AG08396 (cell line): ENCODE measurements at regions not wholly inside any gene's neighbourhood (a gene's known extent, or its start where the extent isn't known, plus 50 kb on each side); places are given as distances from the start of the nearest gene placed in this dataset.

Experiments used
- DNase-seq: peaks from one replicate; pipeline ENCODE4 v3.0.0; 2012; ENCODE audit warnings: low spot score, mixed read lengths

GRCh38 chr1:194333240-194333639, 1146.8 kb upstream of the B3GALT2 start:
- no peak for DNase-seq

DNA sequence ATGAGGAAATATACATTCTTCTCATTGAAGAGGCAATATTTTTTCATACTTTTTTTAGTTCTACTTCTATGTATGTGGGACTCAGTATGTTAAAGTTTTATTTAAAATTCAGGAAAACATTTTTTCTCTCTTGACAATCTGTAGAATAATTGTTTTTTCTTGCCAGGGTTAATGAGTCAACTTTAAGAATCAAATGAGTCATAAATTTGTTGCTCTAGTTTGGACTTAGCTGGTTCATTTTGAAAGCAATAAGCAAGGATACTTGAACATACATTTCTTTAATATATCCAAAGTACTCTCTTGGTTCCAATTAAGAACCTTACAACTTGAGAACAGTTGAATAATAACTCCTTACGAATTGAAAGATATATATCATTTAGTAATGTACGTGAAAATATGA, 1145.3 kb upstream of the B3GALT2 start:
- DNase-seq = no peak

DNA sequence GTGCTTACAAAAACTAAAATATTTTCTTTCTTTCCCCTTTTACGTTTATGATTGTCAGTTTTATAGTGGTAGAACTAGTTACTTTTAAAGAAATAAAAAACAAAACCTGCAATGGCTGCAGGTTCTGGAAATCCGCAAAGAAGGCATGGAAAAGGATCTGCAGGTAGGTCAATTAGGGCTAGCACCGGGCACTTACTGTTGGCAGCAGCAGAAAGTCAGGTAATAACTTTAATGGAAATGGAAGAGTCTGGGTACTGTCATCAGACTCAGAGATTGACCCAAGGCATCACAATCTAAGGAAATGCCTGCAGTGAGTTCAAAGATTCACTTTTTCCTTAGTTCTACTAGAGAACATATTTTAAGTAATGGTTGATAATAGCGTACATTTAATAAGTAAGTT, 1136.3 kb upstream of the B3GALT2 start:
- no peak for DNase-seq

DNA sequence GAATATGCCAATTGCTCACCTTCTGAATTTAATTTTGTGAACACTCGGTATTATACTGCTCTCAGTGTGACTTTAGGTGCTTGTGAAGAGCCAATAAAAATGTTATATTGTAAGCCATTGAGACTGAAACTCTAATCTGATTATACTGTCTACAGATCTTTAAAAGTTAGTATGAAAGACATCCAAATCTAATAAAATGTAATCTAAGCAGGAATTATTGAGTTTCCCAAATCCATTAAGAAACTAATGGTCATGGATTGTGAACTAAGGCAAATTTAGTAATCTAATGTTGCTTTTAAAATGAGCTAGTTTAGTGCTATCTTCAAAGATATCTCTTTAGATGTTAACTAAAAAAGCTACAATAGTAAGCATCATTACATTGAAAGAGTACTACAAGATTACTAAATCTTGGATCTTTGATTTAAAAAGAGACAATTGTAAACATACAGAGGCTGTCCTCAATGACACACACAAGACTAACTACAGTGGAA, 1132.4 kb upstream of the B3GALT2 start:
- DNase-seq = no peak

GRCh38 chr1:194309697-194310096, 1123.3 kb upstream of the B3GALT2 start:
- DNase-seq = no peak

GRCh38 chr1:194309269-194309668, 1122.9 kb upstream of the B3GALT2 start:
- DNase-seq = no peak

DNA sequence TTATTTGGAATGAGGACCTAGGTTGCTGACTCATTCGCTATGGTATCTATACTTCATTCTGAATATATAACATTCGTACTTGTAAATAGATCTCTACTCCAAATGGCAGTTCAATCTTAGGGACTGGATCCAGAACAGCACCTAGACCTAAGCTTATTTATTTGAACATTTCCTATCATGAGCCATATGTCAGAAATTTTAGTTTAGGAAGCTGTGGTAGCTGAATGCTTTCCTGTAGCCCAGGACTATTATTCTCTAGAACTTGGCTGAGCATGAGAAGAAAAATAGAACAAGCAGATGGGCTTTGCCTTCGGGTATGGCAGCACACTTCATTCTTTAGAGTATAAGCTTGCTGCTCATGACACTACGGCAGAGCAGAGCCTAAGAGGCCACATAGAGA, 1114.4 kb upstream of the B3GALT2 start:
- DNase-seq = no peak

DNA sequence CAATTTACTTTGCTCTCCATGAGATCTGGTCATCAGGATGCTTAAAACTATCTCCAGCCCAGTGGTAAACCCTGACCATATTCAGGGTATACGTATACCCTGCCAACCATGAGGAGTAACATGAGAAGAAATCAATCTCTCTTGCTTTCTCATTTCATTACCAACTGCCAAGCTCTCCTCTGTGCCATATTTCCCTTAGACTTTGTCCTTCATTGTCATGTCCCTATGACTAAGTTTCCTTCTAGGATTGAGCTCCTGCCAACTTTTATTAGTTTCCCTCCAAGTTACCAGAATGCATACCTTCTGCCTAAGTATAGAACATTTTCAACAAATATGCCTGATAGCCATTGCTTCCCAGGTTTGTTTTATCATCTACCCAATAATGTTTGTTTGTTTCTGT, 1113.9 kb upstream of the B3GALT2 start:
- no peak for DNase-seq

DNA sequence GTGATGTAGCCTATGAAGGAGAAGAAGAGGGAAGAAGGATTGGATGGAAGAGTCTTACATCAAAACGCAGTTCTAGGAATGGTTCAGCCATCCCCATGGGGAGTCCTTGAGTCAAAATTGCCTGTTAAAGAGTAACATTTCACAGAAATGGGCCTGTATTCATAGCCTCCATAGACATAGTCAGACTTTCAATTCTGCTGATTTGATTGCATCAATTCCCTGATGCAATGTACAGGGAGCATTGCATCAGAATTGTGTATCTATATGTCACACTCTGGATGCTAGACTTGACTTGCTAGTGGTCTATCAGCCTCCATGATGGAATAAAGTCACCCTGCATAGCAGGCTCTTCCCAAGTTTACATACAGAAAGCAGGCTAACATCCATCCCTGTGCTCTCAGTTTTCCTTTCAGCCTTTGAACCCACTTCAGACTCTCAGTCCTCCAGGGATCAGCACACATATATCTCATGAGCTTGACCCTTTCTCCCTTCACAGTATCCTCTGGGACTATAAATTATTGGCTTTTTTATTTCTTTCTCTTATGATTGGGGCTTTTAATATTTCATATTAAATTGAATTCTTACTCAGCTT, 1111.7 kb upstream of the B3GALT2 start:
- no peak for DNase-seq

GRCh38 chr1:194297094-194297493, 1110.7 kb upstream of the B3GALT2 start:
- DNase-seq = no peak

DNA sequence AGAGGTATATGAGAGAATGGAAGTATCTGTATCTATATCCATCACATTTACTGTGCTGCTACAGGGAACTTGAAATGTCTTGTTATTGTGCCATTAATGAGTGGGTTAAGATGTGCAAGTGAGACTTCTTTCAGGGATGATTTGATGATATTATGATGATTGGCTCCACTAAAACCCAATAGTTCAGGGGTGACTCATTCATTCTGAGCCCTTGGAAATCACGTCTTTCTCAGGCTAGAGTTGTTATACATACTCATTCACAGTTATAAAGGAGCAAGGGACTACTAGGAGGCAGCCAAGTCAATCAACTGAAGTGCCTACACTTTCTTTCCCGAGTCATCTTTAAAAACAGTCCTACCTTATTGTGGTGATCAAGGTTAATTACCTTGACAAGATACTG, 1109.8 kb upstream of the B3GALT2 start:
- no peak for DNase-seq

GRCh38 chr1:194295685-194296084, 1109.3 kb upstream of the B3GALT2 start:
- peak; percentile 5 for DNase-seq

- no peak for DNase-seq
Measured at GRCh38 chr1:194293851-194294405, 1107.5 kb upstream of the B3GALT2 start.

DNA sequence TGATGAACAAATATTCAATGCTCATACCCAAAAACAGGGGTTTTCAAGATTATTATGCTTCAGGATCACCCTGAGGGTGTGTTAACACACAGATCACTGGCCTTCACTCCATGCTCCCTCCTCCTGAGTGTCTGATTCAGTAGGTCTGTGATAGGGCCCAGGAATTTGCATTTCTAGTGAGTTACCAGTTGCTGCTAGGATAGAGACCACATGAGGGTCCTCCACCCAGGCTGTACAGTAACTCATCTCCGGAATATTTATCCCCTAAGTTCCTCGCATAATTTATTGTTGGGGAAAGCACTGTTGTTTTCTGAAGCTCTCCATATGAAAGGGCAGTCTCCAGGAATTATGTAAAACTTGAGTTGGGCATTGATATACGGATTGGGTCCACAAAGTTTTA, 1106.6 kb upstream of the B3GALT2 start:
- no peak for DNase-seq

GRCh38 chr1:194289569-194290266, 1103.3 kb upstream of the B3GALT2 start:
- DNase-seq = no peak

DNA sequence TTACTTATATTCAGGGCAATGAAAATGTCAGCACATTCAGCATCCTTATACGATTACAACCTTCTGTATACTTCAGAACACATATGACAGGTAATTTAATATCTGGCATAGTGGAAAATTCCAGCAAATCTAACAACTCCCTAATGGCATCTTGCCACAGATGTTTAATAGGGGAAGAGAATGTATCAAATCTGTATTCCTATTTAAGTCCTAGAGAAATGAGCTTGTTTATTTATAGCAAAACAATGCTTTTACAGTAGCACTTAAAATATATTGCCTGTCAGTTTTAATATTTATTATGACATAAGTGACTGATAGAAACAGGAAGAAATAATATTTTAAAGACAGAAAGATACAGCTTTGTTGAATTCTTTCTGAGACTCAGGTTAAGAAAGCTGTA, 1101.8 kb upstream of the B3GALT2 start:
- no peak for DNase-seq

DNA sequence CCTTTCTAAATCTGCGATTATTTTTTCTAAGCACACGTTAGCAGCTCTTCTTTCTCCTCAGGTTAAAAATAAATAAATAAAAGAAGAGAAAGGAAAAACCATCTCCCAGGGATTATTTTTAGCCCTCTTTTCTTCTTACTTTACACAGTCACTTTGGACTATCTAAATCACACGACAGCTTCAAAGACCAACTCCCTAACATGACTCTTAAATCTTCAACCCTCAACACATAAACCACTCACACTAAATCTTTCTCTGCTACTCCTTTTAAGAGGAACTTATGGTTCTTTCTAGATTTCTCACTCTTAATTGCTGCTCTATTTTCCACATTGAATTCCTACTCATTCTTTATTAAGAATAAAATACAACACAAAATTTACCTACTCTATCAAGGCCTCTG, 1095.0 kb upstream of the B3GALT2 start:
- no peak for DNase-seq

DNA sequence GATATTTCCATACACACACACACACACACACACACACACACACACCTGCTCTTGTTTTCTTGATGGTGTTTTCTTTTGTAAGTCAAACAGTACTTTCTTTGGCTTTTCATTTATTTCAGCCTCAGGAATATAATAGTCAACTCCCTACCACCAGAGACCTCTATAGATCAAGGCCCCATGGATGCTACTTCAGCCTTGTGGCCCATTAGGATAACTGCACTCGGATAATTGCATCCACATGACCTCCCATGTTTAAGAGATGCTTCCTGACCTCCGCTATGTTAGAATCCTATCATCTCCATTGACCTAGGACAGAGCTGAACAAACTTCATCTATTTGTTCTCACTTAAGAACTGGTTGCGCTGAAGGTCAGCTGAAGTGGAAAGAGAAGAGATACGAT, 1094.0 kb upstream of the B3GALT2 start:
- DNase-seq = no peak

GRCh38 chr1:194279975-194280374, 1093.6 kb upstream of the B3GALT2 start:
- DNase-seq = no peak

- no peak for DNase-seq
Measured at GRCh38 chr1:194277927-194278326, 1091.5 kb upstream of the B3GALT2 start.

DNA sequence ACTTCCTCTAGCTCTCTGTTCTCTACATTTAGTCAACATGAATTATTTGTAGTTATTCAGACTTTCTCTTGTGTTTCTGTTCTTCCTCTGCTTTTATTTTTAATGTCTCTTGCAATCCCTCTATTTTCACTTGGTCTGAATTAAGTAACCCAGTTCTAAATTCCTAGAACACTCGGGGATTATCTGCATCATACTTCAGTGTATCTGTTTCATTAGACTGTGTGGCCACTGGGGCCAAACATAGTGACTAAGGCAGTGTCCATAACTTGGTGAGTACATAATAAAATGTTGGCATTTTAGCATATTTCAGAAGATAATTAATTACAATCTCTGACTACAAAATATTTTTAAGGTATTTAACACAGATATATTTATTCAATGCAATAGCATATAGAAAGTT, 1087.2 kb upstream of the B3GALT2 start:
- no peak for DNase-seq

- peak; percentile 2 for DNase-seq
Measured at GRCh38 chr1:194268839-194269238, 1082.4 kb upstream of the B3GALT2 start.

DNA sequence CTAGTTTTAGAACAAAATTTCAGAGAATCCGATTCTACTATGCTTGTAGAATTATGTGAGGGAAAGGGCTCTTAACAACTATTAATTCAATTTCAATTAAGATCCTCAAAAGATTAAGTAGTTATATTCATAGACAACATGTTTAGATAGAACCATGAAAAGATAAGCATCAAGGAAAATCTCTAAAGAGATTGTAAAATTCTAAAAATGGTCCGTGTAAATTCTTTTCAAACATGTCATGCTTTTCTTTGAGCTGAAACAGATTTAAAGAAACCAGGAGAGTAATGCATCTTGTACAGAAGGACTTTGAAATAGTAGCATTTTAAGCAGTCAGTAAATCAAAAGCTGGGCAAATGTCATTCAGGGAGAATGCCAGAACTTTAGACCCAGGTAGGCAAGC, 1080.6 kb upstream of the B3GALT2 start:
- DNase-seq = no peak

DNA sequence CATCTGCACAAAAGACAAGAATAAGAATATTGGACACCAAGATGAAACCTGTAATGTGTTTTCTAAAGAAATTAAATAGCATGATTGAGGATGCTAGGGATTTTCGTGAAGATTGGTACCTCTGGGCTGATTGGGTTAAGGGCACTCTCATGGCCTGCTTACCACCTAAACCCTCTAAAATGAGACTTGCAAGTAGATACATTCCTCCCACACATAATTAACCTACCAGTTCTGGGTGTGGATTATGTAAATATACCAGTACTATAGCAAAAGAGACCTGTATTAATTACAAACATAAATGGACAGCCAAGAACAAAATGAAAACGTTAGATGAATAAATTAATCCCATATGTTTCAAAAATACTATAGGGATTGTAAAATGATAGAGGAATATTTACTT, 1069.6 kb upstream of the B3GALT2 start:
- DNase-seq = no peak
